ENCODE measurements at regions not wholly inside any gene's neighbourhood (a gene's known extent, or its start where the extent isn't known, plus 50 kb on each side); places are given as distances from the start of the nearest gene placed in this dataset.

- CTCF ChIA-PET (ENCODE audit: unreplicated experiment): interaction anchor here (0.6 kb wide), 1 partner anchor 122 kb away, joined by 3 read pairs; no protein-coding TSS in a partner anchor
- Histone ChIP-seq H3K4me2 (ENCODE audit: low read length) (peak overlapping the region; percentile 80), H3K4me1 (ENCODE audit: insufficient read depth, low read length, poor library complexity, severe bottlenecking) (peaks cover 44% of the 10 kb centered on the region), H3K27ac (ENCODE audit: low read depth, low read length, poor library complexity, severe bottlenecking) (peak overlapping the region; percentile 67), H3K36me3 (ENCODE audit: insufficient read depth, low read length) (no peaks in the 10 kb centered on the region), H2AFZ (ENCODE audit: low read length) (peak overlapping the region; percentile 87; the same call in 1 of the 2 replicates), H3K9me2 (ENCODE audit: insufficient read depth, low read length) (no peaks in the 10 kb centered on the region), H3K9me3 (ENCODE audit: low read length) (peaks cover 6% of the 10 kb centered on the region; the same call in 1 of the 2 replicates), H3K4me3 (ENCODE audit: low read depth, low read length, poor library complexity, severe bottlenecking) (peak overlapping the region; percentile 66), H4K20me1 (ENCODE audit: insufficient read depth, low read length) (no peaks in the 10 kb centered on the region), H3K79me2 (ENCODE audit: insufficient read depth, low read depth, low read length) (no peaks in the 10 kb centered on the region)
- DNase-seq (ENCODE audit: low spot score): peak; percentile 96
- TF ChIP-seq CTCF (conservative IDR thresholded peaks at IDR 0.05; ENCODE audit: low read length) (no peak), EZH2phosphoT487 (IDR thresholded peaks at IDR 0.05; ENCODE audit: borderline replicate concordance, low read depth, low read length) (no peak)
- intact Hi-C loops (cut with micrococcal nuclease; ENCODE audit: unreplicated experiment): loop anchor here (1.0 to 5.0 kb wide), 9 partner anchors 44 to 389 kb away; partner anchors contain the start of gene FOXO1
- no TSS peak for BruUV-seq (replicated peaks)
- POLR2A ChIA-PET: interaction anchor here (0.6 to 2.2 kb wide), 7 partner anchors 19 to 313 kb away, joined by 3 to 10 read pairs (median 3); no protein-coding TSS in a partner anchor
Measured at GRCh38 chr13:40388617-40389016, 277.8 kb downstream of the FOXO1 start.

- H3K4me3 ChIP-seq (ENCODE audit: low read depth, low read length, poor library complexity, severe bottlenecking): peak overlapping the region; percentile 66
- BruUV-seq (replicated peaks): TSS peak; percentile 95
- H3K9me2 ChIP-seq (ENCODE audit: insufficient read depth, low read length): no peaks in the 10 kb centered on the region
- H3K27ac ChIP-seq (ENCODE audit: low read depth, low read length, poor library complexity, severe bottlenecking): peak overlapping the region; percentile 67
- no peaks in the 10 kb centered on the region for H3K36me3 ChIP-seq (ENCODE audit: insufficient read depth, low read length)
- ChIA-PET CTCF (ENCODE audit: unreplicated experiment) (no interaction called here), POLR2A (interaction anchor here (0.5 to 2.2 kb wide), 11 partner anchors 19 to 313 kb away, joined by 3 to 10 read pairs (median 3); no protein-coding TSS in a partner anchor)
- peak; percentile 54 for DNase-seq (ENCODE audit: low spot score)
- intact Hi-C loops (cut with micrococcal nuclease; ENCODE audit: unreplicated experiment): loop anchor here (1.0 to 5.0 kb wide), 6 partner anchors 92 to 388 kb away; no protein-coding TSS in a partner anchor
- H4K20me1 ChIP-seq (ENCODE audit: insufficient read depth, low read length): no peaks in the 10 kb centered on the region
- TF ChIP-seq CTCF (conservative IDR thresholded peaks at IDR 0.05; ENCODE audit: low read length): no peak
- TF ChIP-seq EZH2phosphoT487 (IDR thresholded peaks at IDR 0.05; ENCODE audit: borderline replicate concordance, low read depth, low read length): no peak
- peak overlapping the region; percentile 80 for H3K4me2 ChIP-seq (ENCODE audit: low read length)
- no peaks in the 10 kb centered on the region for H3K79me2 ChIP-seq (ENCODE audit: insufficient read depth, low read depth, low read length)
- peak overlapping the region; percentile 87; the same call in 1 of the 2 replicates for H2AFZ ChIP-seq (ENCODE audit: low read length)
- H3K9me3 ChIP-seq (ENCODE audit: low read length): peaks cover 6% of the 10 kb centered on the region; the same call in 1 of the 2 replicates
- peaks cover 44% of the 10 kb centered on the region for H3K4me1 ChIP-seq (ENCODE audit: insufficient read depth, low read length, poor library complexity, severe bottlenecking)
Measured at GRCh38 chr13:40389081-40389641, 277.3 kb downstream of the FOXO1 start.
